ENCODE measurements at regions not wholly inside any gene's neighbourhood (a gene's known extent, or its start where the extent isn't known, plus 50 kb on each side); places are given as distances from the start of the nearest gene placed in this dataset.

DNA sequence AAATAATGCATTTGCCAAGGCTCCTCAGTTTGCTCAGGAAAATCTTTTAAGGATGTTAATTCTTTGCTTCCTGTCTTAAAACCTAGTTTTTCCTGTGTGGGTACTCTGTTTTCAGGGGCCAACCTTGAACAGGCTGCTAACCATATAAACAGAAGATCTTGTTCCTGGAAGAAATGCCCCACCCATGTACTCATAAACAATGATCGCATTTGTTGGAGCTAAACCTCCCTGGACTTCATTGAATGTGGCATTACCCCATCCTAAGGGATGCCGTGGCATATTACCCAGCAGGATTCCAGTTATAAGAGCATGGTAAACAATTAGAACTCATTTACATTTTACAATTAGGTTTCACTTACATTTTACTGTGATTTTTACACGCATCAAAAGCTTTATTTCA is 436.0 kb downstream of the ZNF608 start:
- Histone ChIP-seq H3K4me3 (no peak overlapping the region), H3K27ac (no peak overlapping the region)

DNA sequence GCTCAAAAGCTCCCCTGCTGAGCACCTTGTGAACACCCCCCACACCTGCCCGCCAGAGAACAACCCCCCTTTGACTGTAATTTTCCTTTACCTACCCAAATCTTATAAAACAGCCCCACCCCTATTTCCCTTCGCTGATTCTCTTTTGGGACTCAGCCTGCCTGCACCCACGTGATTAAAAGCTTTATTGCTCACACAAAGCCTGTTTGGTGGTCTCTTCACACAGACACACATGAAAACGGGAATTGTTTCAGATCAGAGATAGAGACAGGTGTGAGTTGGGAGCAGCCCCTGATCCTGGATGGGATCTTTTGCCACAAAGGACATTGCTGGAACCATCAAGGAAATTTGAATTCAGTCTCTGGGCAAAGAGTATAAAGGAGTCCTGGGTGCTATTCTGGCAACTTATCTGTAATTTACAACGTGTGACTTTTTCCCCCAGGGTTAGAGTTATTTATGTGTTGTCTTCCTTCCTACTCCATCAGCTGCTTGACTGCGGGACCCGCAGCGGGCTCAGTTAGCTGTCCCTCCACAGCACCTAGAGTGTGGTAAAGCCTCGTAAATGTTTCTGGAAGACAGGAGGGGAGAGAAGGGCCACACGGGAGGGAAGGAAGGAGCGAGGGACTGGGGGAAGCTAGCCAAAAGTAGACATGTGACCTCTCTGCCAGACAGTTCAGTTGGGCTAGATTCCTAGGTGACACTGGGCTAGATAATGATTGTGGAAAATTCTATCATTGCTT is 437.0 kb downstream of the ZNF608 start:
- Histone ChIP-seq H3K4me3 (no peak overlapping the region), H3K27ac (no peak overlapping the region)

DNA sequence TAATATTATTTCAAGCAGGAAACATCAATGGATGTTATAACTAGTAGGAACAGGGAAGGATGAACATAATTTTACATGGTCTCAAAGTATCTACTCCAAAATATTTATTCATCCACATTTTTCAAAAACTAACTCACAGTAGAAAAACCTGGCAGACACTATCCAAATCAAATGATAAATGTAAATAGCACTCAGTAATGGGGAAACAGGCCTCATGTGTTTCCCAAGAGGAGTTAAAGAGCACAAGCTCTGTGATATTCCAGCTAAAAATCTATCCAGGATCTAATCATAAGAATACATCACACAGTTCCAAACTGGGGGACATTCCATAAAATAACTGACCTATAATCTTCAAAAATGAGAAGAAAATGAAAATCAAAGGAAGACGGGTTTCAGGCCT is 443.1 kb downstream of the ZNF608 start:
- Histone ChIP-seq H3K4me3 (no peak overlapping the region), H3K27ac (no peak overlapping the region)

DNA sequence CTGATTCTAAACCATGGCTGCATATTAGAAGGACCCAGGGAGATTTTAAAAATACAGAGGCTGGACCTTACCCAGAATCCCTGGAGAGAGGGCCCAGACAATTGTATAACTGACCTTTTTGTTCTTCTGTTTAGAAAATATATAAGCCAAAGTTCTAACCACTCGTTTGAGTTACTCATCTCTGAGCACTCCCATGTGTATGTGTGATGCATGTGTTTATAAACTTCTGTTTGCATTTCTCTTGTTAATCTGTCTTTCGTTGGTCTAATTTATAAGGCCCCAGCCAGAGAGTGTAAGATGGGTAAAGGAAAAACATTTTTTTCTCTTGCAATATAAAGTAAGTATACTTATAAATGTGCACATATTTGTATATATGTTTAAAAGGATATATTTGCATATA is 443.9 kb downstream of the ZNF608 start:
- H3K27ac ChIP-seq, result no peak overlapping the region

DNA sequence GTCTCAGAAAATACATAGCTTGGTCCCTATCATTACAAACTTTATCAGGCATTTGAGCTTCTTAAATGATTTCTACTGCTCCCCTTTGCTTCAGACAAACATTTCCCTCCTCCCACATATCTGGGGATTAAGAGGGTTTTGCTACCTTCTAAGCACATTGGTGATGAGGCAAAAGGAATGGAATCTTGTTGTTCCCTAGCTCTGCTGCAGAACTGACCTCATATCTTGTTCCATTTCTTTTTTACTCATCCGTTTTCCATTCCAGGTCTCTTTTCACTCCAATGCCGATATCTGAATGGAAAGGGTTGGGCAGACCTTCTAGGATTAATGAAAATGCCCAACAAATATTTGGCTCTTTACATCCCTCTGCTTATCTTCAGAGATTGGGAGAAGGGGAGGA is 444.6 kb downstream of the ZNF608 start:
- no peak overlapping the region for H3K4me3 ChIP-seq
- H3K27ac ChIP-seq, result no peak overlapping the region

More for the DNA sequence above, 443.9 kb downstream of the ZNF608 start:
- no peak overlapping the region for H3K4me3 ChIP-seq

DNA sequence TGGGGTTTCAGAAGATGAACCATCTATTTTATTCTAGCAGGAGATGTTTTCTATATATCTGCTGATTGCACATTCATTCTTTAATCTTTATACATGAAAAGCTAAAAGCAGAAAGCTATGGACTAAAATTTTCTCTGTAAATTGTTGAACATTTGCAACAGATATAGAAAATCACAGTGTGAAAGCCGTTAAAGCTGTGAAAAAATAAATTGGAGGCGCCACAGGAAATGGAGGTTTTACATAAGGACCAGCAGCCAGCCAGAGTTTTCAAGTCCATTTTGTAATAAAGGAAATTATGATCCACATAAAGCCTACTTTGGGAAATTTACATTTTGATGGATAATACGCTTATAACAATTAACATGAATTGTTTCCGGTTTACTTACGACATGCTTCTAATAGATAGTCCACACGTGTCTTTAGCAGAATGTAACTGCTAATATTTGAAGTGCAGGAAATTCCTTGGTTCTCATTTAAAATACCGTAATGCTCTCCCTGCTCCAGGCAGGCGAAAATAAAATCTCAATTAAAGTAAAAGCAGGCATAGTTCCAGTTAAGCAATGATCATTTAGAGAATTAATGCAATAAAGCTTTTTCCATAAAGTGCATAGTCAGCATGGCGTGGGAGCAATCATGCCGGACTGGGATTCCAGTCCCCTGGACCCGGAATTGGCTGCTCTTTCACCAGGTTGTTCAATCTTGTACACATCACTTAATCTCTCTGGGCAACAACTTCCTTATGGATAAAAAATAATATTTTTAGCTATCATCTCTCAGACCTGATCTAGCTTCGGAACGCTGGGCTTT is 445.4 kb downstream of the ZNF608 start:
- no peak overlapping the region for H3K27ac ChIP-seq

DNA sequence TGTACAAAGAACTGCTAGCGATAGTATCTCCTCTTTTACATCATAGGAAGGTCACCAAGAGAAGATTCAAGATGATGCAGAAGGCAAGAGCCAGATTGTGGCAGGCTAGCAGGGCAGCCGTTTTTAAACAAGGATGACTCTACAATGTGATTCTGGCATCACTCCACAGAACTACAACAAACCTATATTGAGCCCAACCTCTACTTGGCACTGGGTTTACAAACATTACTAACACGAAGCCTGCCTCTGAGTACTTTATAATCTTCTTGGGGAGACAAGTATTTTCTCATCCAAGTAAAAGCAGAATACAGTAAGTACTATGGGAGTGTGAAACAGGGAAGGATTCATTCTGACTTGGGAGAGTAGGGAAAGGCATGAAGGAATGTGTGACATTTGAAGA is 448.6 kb downstream of the ZNF608 start:
- H3K27ac ChIP-seq, result peak overlapping the region in 1 of 21 experiments; percentile 50
- no peak overlapping the region for H3K4me3 ChIP-seq

More for the DNA sequence above, 445.4 kb downstream of the ZNF608 start:
- no peak overlapping the region for H3K4me3 ChIP-seq

DNA sequence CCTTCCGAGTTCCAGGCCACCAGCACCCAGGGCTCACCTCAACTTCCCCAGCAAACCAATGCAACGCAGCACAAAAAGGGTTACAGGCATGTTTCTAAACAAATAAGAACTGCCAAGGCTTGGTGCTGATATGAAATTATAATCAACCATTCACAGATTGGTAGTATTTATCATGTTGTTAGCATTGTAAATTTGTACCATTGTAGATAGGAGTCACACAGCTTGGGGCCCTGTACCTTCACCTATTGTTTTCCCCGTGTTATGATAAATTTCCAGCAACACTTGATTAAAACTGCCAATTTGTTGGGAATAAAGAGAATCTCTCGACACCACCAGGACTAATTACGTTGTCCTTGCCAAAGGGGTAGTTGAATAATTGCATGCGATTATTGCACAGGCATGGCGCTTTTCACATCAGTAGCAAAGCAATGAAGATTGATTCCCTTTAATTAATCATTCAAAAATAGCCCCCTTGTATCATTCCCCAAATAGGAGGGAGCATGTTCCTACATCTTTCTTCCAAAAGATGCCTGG is 454.1 kb downstream of the ZNF608 start:
- no peak overlapping the region for H3K27ac ChIP-seq

DNA sequence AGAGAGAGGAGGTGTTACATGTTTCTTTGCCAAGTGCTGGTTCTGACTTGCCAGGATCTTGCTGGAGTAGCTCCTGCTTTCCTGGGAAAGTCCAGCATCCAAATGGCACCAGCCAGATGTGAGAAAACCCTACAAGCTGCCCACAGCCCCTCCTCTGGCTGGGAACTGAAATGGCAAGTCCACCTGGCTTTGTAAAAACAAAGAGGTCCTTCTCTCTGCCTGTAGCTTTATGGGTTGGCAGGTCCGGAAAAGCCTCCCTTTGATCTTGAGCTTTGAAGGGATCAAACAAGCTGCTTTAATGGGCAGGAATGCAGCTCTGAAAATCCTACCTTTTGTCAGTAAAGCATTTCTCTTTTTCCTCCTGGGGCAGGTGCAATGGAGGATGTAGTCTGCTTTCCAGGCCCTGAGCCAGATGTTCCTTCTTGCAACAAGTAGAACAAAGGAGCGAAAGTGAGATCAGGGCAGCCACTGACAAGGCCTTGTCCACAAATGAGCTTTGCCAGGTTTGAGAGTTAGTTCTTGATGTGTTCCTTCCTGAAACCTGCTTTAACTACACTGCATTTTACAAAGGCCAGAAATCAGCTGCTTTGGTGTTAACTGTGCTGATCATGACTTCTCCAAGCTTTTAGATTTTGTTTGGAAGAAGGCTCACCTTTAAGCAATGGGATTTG is 456.7 kb downstream of the ZNF608 start:
- H3K4me3 ChIP-seq, result no peak overlapping the region
- peak overlapping the region in 1 of 21 experiments; percentile 8 for H3K27ac ChIP-seq

More for the DNA sequence above, 454.1 kb downstream of the ZNF608 start:
- H3K4me3 ChIP-seq, result no peak overlapping the region

DNA sequence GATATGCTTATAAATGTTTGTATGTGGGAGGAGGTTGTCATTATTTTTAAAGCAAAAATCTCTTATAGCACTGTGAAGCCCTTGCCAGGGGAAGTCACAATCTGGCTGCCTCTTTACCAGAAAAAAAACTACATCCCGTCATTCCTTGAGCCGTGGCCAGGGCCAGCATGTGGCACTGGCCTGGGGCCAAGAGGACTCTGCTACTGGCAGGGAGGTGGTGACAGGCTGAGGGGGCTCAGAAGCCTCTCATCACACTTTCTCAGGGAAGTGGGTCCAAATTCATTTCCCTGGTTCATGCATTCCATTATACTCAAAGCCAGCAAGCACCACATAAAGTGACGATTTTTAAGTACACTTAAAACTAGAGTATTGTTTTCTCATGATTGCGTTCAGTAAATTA is 457.3 kb downstream of the ZNF608 start:
- peak overlapping the region in 1 of 21 experiments; percentile 8 for H3K27ac ChIP-seq
- no peak overlapping the region for H3K4me3 ChIP-seq

DNA sequence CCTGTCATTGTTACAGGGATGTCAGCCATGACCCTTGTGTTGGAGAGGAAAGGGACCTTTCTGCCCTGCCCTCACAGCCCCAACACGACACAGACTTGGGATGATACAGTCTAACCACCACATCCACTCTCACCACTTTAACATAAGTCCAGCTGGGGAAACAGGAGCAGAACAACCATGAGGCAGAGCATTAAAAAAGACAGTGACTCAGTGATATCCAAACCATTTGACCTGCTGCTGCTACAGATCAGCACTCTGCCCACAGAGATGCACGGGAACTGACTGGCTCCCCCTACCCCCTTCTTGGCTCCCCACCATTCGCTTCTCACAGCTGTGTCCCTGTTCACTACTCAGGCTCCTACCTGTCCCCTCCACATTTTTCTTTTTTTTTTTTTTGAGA is 458.6 kb downstream of the ZNF608 start:
- H3K4me3 ChIP-seq, result no peak overlapping the region
- no peak overlapping the region for H3K27ac ChIP-seq

DNA sequence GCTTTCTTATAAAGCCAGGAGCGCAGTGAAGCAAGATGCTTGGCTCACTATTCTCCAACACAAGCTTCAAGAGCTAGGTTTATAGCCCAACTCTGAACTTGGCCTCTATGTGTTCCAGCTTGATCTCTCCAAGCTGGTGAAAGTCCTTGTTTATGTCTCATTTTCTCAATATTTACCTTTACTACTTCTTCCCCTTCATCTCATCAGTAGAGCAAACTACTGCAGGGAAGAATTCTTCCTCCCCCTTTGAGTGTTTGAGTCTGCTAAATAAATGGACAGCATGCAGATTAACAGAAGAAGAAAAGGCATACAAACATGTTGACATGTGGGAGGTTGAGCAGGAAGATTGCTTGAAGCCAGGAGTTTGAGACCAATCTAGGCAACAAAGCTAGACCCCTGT is 460.7 kb downstream of the ZNF608 start:
- Histone ChIP-seq H3K27ac (no peak overlapping the region), H3K4me3 (no peak overlapping the region)

DNA sequence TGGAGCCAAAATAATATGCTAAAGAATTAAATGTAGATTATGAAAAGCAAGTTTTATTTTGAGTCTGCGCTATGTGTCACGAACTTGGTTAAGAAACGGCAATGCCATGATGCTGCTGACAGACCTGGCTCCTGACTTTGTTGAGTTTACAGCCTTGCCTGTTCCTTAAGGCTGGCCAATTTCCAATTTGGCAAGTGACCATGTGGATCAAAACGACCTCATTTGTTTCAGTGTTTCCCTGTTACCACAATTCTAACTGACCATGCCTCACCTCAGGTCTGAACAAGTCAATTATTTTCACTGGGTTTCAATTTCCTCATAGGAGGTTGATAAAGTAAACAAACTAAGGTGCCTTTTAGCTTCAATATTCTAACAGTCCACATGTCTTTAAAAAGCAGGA is 461.4 kb downstream of the ZNF608 start:
- H3K4me3 ChIP-seq, result no peak overlapping the region
- no peak overlapping the region for H3K27ac ChIP-seq

DNA sequence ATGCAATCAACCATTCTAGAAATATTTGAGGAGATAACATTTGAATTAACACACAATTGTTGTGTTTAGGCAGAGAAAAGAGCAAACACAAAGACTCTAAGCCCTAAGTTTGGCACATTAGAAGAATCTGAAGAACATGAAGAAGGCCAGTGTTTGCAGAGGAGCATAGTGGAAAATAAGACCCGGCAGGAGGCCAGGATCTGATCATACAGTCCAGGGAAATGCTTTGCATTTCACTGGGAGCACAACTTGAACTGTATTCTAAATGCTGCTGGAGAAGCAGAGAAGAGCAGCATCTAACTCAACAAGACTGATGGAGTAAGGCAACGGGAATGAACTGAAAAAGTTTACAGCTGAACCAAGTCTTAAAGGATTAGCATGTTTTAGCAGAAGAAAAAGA is 463.4 kb downstream of the ZNF608 start:
- H3K4me3 ChIP-seq, result no peak overlapping the region
- H3K27ac ChIP-seq, result no peak overlapping the region

DNA sequence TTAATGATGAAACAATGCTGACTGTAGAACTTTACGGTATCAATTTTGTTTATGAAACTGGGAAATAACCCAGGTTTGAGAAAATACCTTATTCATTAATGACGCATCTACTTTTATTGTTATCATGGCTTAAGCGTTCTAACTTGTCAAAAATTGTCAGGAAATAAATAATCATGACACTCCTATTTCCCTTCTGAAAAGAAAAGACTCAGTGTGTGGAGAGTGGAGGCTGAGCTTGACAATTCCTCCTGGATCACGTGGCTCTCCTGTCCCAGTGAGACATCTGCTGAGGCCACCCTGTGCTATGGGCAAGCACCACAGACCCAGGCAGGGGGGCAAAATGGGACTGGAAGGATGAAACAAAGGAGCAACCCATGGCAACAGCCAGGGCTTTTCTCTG is 466.4 kb downstream of the ZNF608 start:
- Histone ChIP-seq H3K27ac (no peak overlapping the region), H3K4me3 (no peak overlapping the region)

DNA sequence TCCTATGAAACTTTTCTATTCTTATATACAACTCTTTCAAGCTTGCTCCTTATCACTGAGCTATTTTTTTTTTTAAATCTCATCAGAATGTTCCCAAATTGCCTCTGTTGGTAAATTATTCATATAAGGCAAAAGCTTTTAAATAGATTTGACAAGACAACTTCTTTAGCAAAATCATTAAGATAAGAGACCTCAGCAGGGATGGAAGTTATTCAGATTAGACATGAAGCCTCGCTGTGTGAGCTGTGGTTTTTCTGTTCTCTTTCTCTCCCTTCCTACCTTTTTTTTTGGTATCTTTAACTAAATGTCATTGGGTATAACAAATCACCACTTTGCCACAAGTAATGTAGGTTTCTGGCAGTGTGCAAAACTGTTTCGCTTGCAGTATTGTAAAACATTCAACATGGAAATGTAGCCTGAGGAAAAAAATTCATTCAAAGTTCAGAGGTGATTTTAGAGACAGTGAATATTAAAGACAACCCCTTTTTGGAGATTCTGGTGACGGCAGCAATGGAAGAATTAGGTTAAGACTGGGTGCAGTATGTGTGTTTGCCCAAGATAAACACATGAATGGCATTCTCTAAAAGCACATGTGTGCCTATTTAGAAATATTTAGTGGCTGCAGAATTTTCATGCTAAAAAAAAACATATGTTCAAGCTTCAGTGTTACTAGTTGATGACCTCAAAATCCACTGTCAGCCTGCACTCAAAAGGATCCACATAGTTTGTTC is 467.1 kb downstream of the ZNF608 start:
- H3K27ac ChIP-seq, result no peak overlapping the region
- no peak overlapping the region for H3K4me3 ChIP-seq

DNA sequence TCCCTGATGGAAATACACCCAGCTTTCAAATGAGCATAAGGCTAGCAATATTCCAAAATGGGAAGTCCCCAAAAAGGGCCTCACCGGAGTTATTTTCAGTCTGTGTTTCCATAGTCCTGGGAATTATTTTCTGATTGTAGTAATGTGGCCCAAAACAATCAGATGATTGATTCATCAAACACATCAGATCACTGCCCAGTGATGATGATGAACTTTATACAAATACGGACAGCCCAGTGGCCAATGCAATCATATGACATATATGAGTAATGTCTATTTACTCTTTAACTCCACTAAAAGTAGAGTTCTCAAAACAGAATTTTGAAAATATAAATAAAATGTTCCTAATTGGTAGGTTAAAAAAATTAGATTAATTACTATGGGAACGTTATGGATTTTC is 467.8 kb downstream of the ZNF608 start:
- H3K4me3 ChIP-seq, result no peak overlapping the region
- no peak overlapping the region for H3K27ac ChIP-seq

DNA sequence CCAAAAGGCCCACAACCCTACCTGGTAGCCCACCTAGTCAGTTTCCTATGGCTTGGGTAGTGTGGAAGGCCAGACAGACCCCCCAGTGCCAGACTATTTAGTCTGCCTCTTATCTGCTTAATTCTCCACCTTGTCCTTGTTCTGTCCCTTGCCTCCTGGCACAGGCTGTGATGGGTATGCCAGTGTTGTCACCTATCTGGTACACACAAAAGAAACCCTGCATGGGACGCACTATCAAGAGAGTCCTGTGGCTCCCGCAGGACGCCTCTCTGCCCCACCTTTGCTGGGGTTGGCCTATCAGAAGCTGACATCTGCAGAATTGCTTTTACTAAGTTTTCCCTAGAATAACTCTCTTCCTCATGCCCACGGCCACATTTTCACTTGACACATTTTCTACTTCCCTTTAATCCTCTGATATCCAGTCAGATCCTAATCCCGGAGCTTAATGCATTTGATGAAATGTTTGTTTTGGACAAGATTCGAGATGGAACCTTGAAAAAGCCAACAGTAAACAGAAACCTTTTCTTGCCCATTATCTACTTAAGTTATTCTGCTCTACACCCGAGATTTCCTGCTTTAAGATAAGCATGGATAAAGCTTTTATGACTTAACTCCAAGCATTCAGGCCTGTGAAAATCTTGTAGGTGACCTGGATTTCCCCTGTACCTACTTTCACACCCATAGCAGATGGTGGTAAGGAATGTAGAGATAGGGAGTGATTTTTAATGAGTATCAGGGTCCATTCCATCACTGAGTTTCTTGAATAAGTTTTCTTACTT is 468.5 kb downstream of the ZNF608 start:
- H3K27ac ChIP-seq, result no peak overlapping the region
- no peak overlapping the region for H3K4me3 ChIP-seq

DNA sequence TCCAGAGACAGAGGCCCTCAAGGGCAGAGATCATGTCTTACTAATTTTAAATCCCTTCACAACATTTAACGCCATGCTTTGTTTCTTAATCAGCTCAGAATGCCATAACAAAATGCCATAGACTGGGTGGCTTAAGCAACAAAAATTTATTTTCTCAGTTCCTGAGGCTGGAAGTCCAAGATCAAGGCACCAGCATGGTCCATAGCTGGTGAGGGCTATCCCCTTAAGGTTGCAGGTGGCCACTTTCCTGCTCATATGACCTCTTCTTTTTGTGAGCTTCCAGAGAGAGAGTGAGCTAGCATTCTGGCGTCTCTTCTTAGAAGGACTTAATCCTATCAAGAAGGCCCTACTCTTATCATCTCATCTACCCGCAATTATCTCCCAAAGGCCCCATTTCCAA is 470.3 kb downstream of the ZNF608 start:
- H3K4me3 ChIP-seq, result no peak overlapping the region
- no peak overlapping the region for H3K27ac ChIP-seq

Data from skin epidermis (tissue), 12 donors.